HG03196 (cell line): ENCODE measurements at regions not wholly inside any gene's neighbourhood (a gene's known extent, or its start where the extent isn't known, plus 50 kb on each side); places are given as distances from the start of the nearest gene placed in this dataset.

ENCODE experiments used
- ATAC-seq: cut with Tn5 transposase; IDR thresholded peaks from one replicate; pipeline ENCODE4 v1.9.1; 2021; ENCODE audit not compliant: unreplicated experiment

DNA sequence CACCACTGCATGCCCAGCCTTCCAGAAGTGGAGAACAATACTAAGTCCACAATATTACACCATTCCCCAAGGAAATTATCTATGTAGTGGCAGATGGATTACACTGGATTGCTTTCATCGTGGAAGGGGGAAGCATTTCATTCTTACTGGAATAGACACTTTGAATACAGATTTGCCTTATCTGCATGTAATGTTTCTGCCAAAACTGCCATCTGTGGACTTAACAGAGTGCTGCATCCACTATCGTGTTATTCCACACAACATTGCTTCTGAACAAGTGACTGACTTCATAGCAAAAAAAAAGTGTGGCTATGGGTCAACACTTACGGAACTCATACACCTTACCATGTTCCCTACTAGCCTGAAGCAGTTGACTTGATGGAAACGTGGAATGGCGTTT lies 536.9 kb downstream of the BRINP1 start:
- ATAC-seq, result no peak

DNA sequence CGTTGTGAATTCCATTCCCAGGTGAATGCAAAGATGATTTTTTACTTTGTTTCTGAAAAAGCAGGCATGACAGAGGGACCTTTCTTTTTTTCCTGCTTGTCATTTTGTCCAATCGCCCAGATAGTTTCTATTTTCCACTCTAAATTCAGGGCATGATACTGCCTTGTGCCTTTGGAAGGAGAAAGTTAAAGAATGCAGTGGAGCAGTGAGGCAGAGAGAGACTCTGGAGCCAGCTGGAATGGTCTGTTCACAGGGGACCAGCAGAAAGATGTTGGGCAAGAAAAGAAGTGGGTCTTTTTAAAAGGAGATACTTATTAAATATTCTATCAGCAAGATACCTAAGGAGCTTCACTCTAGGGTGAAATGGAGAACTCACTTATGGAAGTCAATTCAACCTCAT lies 532.3 kb downstream of the BRINP1 start:
- no peak for ATAC-seq

DNA sequence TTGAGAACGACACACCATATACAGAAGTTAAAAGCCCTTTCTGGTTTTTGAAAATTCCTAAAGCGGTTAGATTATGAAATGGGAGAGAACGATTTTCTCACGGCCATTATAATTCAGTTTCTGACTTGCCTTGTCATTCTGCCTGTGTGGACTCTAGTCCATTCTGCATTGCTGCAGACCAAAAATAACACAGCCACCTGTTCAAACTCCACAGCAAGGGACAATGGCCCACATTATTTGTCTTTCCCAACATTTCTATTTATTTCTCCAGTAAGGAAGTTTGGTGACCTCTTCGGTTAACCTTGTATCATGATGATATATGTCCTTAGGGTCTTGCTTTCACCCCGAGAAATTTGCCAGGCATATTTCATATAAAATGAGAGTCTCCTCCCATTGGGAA lies 497.7 kb downstream of the BRINP1 start:
- no peak for ATAC-seq

DNA sequence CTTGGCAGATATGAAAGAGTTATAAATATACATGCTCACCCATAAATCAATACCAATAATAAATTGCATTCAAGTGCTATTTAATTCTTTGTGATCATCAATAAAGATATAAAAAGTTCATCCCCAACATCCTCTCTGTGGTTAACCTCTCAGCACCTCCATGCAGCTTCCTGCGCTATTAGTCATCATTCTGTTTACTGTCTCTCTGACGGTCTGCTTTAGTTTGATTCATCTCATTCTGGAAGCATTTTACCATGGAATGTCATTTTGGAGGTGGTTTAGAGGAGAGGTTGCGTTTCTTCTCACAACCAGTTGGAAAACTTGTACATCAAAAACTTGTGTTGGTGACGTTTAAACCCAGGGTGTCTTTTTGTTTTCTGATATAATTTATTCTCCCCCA lies 486.6 kb downstream of the BRINP1 start:
- no peak for ATAC-seq

DNA sequence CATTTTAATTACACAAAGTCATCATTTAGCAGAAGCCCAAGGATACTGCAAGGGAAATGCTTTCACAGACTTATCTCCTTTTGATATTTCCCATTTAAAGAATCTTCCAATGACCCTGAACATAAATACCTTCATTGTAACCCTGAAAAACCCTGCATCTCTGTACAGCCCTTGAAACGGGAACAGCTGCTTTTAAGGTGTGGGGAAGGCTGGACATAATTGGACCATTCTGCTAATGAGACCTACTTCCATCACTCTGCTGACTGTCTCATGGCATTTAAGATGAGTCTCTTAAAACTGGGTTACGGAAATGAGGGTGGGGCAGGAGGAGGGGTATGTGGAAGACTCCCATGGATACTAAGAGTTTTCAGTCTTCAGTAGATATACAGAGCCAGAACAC lies 485.8 kb downstream of the BRINP1 start:
- no peak for ATAC-seq

DNA sequence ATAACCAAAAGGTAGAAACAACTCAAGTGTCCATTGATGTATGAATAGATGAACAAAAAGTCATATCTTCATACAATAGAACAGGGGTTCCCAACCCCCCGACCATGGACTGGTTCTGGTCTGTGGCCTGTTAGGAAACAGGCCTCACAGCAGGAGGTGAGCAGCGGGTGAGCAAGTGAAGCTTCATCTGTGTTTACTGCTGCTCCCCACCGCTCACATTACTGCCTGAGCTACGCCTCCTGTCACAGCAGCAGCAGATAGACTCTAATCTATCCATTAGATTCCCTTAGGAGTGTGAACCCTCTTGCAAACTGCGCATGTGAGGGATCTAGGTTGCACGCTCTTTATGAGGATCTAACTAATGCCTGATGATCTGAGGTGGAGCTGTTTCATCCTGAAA lies 478.0 kb downstream of the BRINP1 start:
- no peak for ATAC-seq

DNA sequence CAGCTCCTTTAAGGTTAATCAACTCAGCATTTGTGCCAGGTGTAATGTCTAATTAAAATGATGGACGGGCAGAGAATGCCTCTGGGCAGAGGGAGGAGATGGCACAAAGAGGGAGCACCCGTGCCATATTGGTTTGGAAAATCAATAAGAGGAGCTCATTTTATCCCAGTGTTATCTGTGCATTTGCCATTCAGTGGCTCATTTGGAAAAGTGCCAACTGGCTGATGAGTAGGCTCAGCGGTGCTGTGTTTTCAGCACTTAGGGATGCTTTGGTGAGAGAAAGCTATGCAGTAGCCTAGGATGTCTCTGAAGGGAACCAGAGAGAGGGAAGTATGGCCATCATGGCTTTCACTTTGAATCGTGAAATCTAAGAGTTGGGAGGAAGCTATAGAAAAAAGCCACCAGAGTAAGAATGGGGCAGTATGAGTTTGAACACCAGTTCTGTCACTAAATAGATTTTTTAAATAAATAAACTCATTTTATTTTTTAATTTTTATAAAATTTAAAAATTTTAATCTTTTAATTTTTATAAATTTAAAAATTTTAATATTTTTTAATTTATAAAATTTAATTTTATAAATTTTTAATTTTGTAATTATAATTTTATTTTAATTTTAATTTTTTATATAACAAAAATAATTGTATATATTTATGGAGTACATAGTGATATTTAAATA lies 472.8 kb downstream of the BRINP1 start:
- ATAC-seq, result no peak

DNA sequence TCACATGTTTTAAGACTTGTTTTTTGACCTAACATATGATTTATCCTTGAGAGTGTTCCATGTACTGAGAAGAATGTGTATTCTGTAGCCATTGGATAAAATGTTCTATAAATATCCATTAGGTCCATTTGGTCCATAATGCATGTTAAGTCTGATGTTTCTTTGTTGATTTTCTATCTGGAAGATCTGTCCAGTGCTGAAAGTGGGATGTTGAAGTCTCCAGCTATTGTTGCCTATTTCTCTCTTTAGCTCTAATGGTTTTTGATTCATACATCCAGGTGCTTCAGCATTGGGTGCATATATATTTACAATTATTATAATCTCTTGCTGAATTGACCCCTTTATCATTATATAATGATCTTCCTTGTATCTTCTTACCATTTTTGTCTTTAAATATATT lies 451.1 kb downstream of the BRINP1 start:
- no peak for ATAC-seq

DNA sequence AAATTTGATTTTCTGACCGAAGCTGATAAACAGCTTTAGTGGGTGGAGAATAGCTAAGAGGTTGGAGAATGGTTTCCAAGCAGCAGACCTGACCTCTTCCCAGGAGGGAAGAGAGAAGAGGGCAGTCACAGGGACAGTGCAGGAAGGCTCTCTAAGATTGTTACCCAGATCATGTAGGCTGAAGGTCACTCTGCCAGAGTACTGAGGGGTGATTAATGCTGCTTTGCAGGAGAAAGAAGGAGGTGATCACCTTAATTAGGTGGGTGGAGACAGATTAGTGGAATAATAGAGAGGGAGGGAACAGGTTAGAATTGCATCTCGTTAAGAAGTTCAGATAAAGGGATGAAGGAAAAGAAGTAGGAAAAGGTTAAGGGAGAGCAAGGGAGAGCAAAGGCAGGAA lies 440.5 kb downstream of the BRINP1 start:
- ATAC-seq, result no peak

DNA sequence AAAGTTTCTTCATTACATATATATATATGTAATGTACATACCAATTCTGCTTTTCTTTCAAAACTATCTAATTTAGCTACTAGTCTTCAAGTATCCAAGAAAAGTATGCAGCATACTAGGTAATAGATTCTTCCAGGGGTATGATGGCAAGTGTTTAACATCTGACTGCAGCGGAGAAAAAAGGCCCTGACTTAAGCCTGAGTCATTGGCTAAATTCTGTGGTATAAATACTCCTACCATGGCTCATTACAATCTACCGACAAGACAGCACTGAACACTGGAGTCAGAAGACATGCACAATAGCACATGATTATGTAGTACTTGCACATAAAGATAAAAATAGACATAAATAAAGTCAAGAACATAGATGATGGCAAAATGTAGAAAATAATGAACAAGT lies 439.9 kb downstream of the BRINP1 start:
- ATAC-seq, result no peak

DNA sequence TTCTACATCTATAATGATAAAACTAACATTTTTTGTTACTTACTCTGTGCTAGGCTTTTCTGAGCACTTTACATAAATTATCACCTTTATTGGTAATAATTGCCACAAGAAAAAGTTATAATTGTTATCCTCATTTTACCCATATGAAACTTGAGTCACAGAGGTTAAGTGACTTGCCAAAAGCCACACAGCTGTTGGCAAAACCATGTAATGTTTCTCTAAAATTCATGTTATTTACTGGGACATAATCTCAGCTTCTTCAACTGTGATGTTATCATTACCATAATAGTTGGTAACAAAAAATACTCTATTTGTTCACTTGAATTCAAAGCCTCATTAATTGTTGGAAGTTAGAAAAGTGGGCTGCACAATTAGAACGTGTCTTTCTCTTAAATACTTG lies 437.3 kb downstream of the BRINP1 start:
- no peak for ATAC-seq

DNA sequence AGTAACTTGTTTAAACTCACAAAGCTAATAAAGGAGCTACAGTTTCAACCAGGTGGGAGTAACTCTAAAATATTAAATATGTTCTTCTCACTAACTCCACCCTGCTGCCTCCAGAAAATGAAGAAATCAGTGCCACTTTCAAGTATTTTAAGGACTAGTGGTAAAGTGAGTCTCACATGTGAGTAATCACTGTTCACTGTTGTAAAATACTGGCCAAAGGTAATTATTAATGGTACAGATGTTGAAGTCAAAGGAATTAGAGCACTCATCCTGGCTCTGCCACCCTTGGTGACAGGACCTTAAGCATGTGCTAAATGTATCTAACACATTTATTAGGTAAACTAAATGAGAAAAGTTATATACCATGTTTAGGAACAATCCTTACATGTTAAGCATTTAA lies 430.7 kb downstream of the BRINP1 start:
- ATAC-seq, result no peak

DNA sequence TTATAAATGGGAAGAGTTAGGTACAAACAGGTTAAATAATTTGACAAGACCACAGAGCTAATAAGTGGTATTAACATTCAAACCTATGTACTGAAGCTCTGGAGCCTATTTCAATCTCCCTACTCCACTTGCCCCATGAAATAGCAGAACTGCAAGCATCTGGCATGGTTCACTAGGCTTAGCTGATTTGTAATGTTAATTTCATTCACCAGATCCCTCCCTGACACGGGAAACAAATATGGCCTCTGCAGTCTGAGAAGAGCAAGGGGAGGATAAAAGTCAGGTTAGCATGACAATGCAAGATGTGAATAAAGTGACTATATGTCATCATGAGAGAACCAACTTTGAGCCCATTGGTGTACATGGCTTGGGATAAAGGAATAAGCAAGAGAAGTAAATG lies 428.8 kb downstream of the BRINP1 start:
- no peak for ATAC-seq

DNA sequence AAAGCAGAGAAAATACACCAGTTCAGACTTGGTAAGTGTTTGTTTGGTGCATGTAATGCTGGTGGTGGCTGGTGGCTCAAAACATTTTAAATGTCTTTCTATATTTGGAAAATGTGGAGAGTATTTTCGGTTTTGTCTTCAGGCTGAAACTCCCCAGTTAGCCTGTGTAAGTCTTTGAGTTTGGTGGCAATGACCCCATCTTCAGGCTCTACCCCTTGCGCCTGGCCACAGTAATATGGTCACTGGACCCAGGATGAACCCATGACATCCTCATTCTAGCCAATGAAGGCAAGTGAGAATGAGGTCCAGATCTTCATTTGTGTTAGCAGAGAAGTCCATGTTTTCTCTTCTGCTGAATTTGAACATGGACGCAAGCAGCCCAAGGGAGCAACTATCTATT lies 422.6 kb downstream of the BRINP1 start:
- ATAC-seq, result no peak

DNA sequence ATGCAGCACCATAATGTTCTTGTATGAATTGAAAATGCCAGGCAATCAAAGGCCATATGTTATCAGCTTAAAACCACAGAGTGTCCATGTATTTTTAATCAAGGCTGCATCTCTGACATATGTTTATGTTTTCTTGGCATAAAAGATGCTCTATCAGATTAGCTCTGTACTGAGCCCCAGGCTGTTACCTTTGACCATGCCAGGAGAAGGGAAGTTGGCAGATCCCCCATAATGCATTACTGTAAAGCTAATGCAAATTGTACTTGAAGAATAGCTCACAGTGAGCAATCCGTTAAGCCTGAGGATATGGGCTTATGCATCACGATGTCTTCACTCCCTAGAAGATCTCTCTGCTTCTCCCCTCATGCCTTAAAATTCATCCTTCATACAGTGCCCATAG lies 414.4 kb downstream of the BRINP1 start:
- ATAC-seq, result no peak

DNA sequence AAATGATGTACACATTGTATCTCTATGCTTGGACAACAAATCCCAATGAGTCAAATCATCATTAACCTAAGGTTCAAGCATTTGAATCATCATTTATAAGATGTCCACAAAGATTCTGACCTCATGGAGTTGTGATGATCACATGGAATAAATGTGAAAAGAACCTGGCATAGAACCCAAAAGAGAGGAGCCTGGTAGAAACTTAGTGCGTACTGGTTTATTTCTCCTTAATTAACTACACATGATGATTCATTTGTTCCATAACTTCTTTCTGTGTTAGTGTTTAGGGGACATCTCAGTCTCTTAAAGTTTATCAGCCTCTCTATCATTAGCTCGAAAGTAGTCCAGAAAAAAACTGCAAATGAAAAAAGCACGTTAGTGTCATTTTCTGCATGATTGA lies 411.6 kb downstream of the BRINP1 start:
- ATAC-seq, result no peak

DNA sequence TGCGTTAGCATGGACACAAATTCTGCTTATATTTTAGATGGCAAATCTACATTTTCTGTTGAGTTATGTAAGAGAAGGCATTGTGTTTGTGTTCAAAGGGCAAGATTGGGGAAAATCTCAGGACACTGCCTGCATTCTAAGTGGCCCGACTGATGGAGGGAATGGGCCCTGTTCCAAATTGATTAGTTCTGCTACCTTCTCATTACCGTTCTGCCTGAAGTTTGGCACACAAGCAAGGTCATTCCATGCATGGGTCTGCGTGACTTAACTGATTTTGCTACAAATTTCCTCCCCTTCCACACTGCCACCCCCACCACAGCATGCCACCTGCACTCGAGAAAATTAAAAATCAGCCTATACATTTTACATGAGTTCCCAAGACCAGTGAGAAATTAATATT lies 409.9 kb downstream of the BRINP1 start:
- ATAC-seq, result no peak

DNA sequence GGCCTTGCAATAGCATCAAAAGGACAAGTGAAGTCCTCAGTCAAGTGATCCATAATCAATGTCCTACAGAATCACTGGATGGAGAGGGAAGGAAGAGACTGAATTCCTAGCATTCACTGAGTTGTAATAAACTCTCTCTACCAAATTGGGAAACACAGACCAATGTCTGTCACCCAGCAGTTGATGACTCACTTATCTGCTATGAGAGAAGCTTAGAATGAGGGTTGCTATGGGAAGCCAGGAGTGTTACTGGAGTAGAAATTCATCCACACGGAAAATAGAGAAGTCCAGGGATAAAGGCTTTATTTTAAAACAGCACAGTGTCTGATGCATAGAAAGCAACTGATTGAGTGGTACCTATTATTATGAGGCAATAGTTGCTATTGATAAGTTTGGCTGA lies 407.4 kb downstream of the BRINP1 start:
- no peak for ATAC-seq

DNA sequence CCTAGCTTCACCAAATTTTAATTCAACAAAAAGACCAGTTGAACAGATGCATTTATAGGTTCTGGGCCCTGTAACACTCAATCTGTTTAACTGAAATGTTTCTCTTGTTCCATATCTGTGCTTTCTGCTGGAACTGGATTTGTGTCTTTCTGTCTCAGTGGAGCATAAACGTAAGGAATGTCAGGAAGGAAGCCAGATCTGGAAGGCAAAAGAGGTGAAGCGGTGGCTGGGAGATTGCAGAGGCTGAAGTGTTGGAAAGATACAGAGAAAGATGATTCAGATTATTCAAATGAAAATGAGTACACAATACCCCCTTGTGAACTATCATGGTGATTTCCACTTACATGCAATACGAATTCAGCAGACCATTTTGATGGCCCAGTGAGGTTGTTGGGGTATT lies 406.8 kb downstream of the BRINP1 start:
- no peak for ATAC-seq

DNA sequence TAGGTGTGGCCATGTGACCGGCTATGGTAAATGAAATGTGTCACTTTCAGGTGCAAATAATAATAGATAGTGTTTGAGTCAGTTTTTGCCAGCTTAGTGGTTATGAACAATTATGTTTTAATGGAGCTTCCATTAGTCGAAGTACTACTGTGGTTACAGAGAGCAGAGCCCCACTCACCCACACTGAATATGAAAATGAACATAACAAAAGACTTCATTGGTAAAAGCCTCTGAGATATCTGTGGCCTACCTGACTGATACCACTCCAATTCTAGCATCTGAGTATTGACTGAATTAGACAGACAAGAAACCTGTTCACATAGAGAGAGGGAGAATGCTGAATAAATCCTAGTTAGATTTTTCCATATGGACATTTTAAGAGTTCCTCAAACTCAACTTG lies 405.6 kb downstream of the BRINP1 start:
- ATAC-seq, result no peak

DNA sequence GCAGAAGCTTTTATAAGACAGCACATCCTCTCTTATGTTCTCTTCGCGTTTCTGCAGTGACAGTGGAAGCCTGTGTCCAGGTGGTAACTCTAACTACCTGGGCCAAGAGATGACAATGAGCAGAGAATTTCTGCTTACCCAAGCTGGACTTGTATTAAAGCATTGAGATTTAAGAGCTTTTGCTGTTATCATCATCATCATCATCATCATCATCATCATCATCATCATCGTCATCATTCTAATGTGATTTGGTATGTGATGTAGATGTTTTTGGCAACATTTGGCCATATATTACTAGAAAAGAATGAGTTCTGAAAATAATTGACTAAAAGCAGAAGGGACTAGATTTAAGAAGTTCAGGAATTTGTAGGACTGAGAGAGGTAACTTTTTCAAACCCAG lies 401.3 kb downstream of the BRINP1 start:
- no peak for ATAC-seq

DNA sequence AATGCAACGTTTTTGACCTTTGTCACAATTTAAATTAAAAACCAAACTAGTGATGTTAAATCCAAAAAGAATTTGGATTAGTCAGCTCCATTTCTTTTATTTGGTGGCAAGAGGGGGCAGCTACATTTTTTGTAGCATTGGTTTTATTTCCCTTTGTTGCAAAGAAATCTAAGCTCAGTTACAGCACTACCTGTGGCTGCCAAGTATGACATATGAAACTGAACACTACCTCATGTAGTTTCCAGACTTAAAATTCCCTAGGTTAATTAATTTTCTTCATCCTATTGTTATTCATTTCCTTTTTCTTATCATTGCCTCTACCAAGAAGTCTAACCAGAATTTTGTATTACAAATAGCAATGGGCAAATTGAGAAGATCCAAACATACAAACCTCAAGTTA lies 393.5 kb downstream of the BRINP1 start:
- ATAC-seq, result no peak

DNA sequence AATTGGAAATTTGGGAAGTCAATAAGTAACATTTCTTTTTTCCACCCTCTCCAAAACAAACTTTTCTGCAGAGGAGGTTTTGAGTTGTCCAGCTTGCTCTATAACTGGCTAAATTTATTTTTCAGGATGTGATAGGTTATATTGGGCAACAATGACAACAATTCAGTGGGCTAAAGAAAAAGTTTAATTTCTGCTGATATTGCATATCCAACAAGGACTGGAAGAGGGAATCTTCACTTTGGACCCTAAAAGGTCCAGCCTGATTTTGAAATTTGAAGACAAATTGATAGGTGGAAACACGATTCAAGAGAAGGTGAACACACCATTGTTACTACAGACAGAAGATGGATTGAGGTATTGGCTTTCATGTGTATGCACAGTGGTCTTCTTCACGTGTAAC lies 393.1 kb downstream of the BRINP1 start:
- no peak for ATAC-seq

DNA sequence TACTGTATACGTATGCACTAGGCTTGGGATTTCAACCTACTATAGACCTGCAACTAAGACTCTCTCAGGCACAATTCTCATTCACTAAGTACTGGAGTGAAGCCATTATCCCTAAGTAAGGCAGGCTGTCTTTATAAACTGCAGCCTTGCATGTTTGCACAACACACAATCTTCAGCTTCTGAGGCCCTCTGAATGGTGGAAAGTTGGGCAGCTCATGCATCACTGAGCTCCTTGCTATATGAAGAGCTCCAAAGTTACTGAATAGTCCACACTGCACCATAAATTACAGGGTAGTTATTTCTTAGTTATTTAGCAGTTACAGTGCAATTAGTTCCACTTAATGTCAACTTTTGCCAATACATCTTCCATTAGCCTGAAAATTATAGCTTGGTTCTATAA lies 384.6 kb downstream of the BRINP1 start:
- ATAC-seq, result no peak
